Panc1 (cell line): ENCODE measurements at regions not wholly inside any gene's neighbourhood (a gene's known extent, or its start where the extent isn't known, plus 50 kb on each side); places are given as distances from the start of the nearest gene placed in this dataset.

Experiments
- ATAC-seq: fragments of 200-7000 bp; cut with Tn5 transposase; 2 replicates; pipeline ENCODE4 v1.9.1; 2020; ENCODE audit warnings: mild to moderate bottlenecking, moderate library complexity
- BruUV-seq: library from RNA; stranded (reverse); fragments of 400-500 nt; replicated peaks from 2 replicates; lab custom pipeline; 2021; lab: Mats Ljungman, UMichigan
- CTCF ChIA-PET: fragments of 300-600 bp; sonication (Branson Sonifier 250); formaldehyde crosslinking; loops from one replicate; lab custom pipeline; 2022; ENCODE audit warnings: antibody characterized with exemption; lab: Charles Lee
- POLR2A ChIA-PET: fragments of 300-600 bp; sonication (Branson Sonifier 250); formaldehyde crosslinking; loops from one replicate; lab custom pipeline; 2022; ENCODE audit warnings: antibody characterized with exemption; lab: Charles Lee
- DNase-seq: peaks from one replicate; pipeline ENCODE4 v3.0.0-alpha.2; 2010; ENCODE audit warnings: low read depth, low spot score
- H3K27ac ChIP-seq: 2 replicates; pipeline ENCODE4 v1.5.1; 2011; ENCODE audit warnings: mild to moderate bottlenecking, low read length, inconsistent platforms
- H3K27me3 ChIP-seq: fragments of 200-500 bp; sonication (Bioruptor generic); 2 replicates; pipeline ENCODE4 v1.6.0; 2014; ENCODE audit warnings: low read length, inconsistent platforms; ENCODE audit not compliant: control insufficient read depth, insufficient read depth
- H3K36me3 ChIP-seq: fragments of 200-500 bp; sonication (Bioruptor generic); 2 replicates; pipeline ENCODE4 v1.5.1; 2014; ENCODE audit warnings: inconsistent platforms, mild to moderate bottlenecking, low read length, moderate library complexity; ENCODE audit not compliant: control insufficient read depth, insufficient read depth
- H3K4me1 ChIP-seq: 2 replicates; pipeline ENCODE4 v1.5.1; 2011; ENCODE audit warnings: inconsistent platforms, mild to moderate bottlenecking, low read length, moderate library complexity; ENCODE audit not compliant: control insufficient read depth, insufficient read depth
- H3K4me3 ChIP-seq, 2 experiments: 2 replicates each; pipeline ENCODE4 v1.5.1; 2011 to 2012; ENCODE audit warnings: low read depth in 2 of 2, low read length in 2 of 2, mild to moderate bottlenecking in 2 of 2, inconsistent platforms in 1 of 2, moderate library complexity in 1 of 2
- H3K9me3 ChIP-seq: fragments of 200-500 bp; sonication (Bioruptor generic); 2 replicates; pipeline ENCODE4 v1.5.1; 2014; ENCODE audit warnings: low read depth, mild to moderate bottlenecking, inconsistent platforms, low read length, moderate library complexity; ENCODE audit not compliant: control insufficient read depth, insufficient read depth
- CTCF ChIP-seq: fragments of 450-650 bp; IDR thresholded peaks from 2 replicates; pipeline ENCODE4 v1.5.1; 2017; ENCODE audit warnings: mild to moderate bottlenecking
- POLR2AphosphoS5 ChIP-seq: IDR thresholded peaks from 2 replicates; pipeline ENCODE4 v1.6.1; 2012; ENCODE audit warnings: mild to moderate bottlenecking, low read depth, low read length, moderate library complexity
- REST ChIP-seq, 2 experiments: IDR thresholded peaks; 2 replicates each; pipeline ENCODE4 v1.6.1; 2011 to 2012; ENCODE audit warnings: low read depth in 2 of 2, control low read depth in 1 of 2, low read length in 1 of 2, mild to moderate bottlenecking in 1 of 2, moderate library complexity in 1 of 2; ENCODE audit not compliant: insufficient read depth in 1 of 2
- SIN3A ChIP-seq: IDR thresholded peaks from 2 replicates; pipeline ENCODE4 v1.6.1; 2012; ENCODE audit warnings: low read depth, mild to moderate bottlenecking, low read length, moderate library complexity, borderline replicate concordance; ENCODE audit not compliant: insufficient read depth
- TCF7L2 ChIP-seq: IDR thresholded peaks from 2 replicates; pipeline ENCODE4 v1.6.1; 2011; ENCODE audit warnings: mild to moderate bottlenecking, low read depth, low read length, inconsistent platforms
- in situ Hi-C: cut with HindIII; loops from 2 replicates; pipeline ENCODE4 v1.10.0; 2016; ENCODE audit warnings: low sequenced_read_pairs, low pct_unique_long_range_greater_than_20kb
- intact Hi-C: fragments of 100-400 bp; cut with micrococcal nuclease; formaldehyde crosslinking; loops from one replicate; pipeline ENCODE4 v1.10.0; 2022; ENCODE audit not compliant: unreplicated experiment

- Histone ChIP-seq H3K27ac (no peak overlapping the region), H3K4me1 (no peaks in the 10 kb centered on the region), H3K9me3 (no peaks in the 10 kb centered on the region), H3K27me3 (no peaks in the 10 kb centered on the region), H3K4me3 (no peak overlapping the region), H3K36me3 (no peaks in the 10 kb centered on the region; the same call in 1 of the 2 replicates)
- intact Hi-C loops (no loop called here), in situ Hi-C loops (no loop called here)
- TF ChIP-seq POLR2AphosphoS5 = no peak
- TF ChIP-seq REST (IDR thresholded peaks at IDR 0.05; ENCODE audit: insufficient read depth in 1 of 2, low read depth in 2 of 2, low read length in 1 of 2) = no peak
- DNase-seq = no peak
- ChIA-PET CTCF (no interaction called here), POLR2A (no interaction called here)
- ATAC-seq = no peak
- no TSS peak for BruUV-seq
These were observed 175.7 kb downstream of the METTL4 start for GRCh38 chr18:2395427-2396161.

GRCh38 chr18:2396162-2396505 is 175.2 kb downstream of the METTL4 start:
- Histone ChIP-seq H3K4me1 (no peaks in the 10 kb centered on the region), H3K36me3 (no peaks in the 10 kb centered on the region; the same call in 1 of the 2 replicates), H3K27ac (no peak overlapping the region), H3K4me3 (no peak overlapping the region), H3K9me3 (no peaks in the 10 kb centered on the region), H3K27me3 (no peaks in the 10 kb centered on the region)
- in situ Hi-C loops (no loop called here), intact Hi-C loops (no loop called here)
- BruUV-seq = no TSS peak
- ChIA-PET CTCF (no interaction called here), POLR2A (no interaction called here)
- ATAC-seq (no peak), DNase-seq (no peak)
- TF ChIP-seq REST (IDR thresholded peaks at IDR 0.05; ENCODE audit: insufficient read depth in 1 of 2, low read depth in 2 of 2, low read length in 1 of 2) (no peak), CTCF (no peak), POLR2AphosphoS5 (no peak), TCF7L2 (no peak), SIN3A (no peak)
